Activated naive CD8-positive, alpha-beta T cell treated with anti-CD3 and anti-CD28 coated beads for 36 hours (primary cell): ENCODE measurements at regions not wholly inside any gene's neighbourhood (a gene's known extent, or its start where the extent isn't known, plus 50 kb on each side); places are given as distances from the start of the nearest gene placed in this dataset.
"Not testable (repeated sequence)": the region's sequence is repeated elsewhere in the genome, so short reads cannot be mapped to it uniquely, and the experiment has no call there.

Source experiments
- DNase-seq: peaks from one replicate; pipeline ENCODE4 v3.0.0; 2021
- H3K27ac Mint-ChIP-seq: one replicate; pipeline ENCODE4 v1.8.0; 2022; ENCODE audit warnings: mild to moderate bottlenecking, moderate library complexity, mixed read lengths
- H3K27me3 Mint-ChIP-seq: one replicate; pipeline ENCODE4 v1.8.0; 2022; ENCODE audit warnings: mild to moderate bottlenecking, mixed read lengths
- H3K36me3 Mint-ChIP-seq: one replicate; pipeline ENCODE4 v1.8.0; 2021; ENCODE audit warnings: mild to moderate bottlenecking, mixed read lengths
- H3K4me1 Mint-ChIP-seq: one replicate; pipeline ENCODE4 v1.8.0; 2021; ENCODE audit warnings: mixed read lengths
- H3K4me3 Mint-ChIP-seq: one replicate; pipeline ENCODE4 v1.8.0; 2022; ENCODE audit warnings: mild to moderate bottlenecking, moderate library complexity, mixed read lengths
- H3K9me3 Mint-ChIP-seq: one replicate; pipeline ENCODE4 v1.8.0; 2022; ENCODE audit warnings: mixed read lengths

GRCh38 chr20:12211361-12211760 lies 293.7 kb downstream of the BTBD3 start:
- no peak for DNase-seq
- Mint-ChIP-seq H3K4me1 (no peaks in the 10 kb centered on the region), H3K27ac (no peak overlapping the region), H3K9me3 (no peaks in the 10 kb centered on the region), H3K36me3 (no peaks in the 10 kb centered on the region), H3K4me3 (no peak overlapping the region), H3K27me3 (no peaks in the 10 kb centered on the region)

DNA sequence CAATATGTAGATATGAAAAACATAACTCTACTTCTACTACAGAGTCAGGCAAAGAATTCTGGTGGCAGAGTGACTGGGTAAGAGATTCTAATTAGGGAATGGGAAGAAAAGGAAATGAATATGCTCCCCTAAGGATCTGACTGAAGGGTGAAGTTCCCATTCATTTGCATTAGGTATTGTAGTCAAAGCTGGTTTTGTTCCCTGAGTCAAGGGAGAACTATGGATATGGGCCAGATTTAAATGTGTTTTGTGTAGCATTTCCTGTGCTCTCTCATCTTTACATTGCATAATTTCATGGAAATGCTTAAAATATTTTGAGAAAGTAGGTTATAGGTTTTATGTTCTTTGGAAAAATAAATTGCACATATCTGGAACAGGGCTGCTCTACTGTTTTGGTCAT lies 299.7 kb downstream of the BTBD3 start:
- no peaks in the 10 kb centered on the region for H3K36me3 Mint-ChIP-seq
- no peak overlapping the region for H3K4me3 Mint-ChIP-seq
- no peak overlapping the region for H3K27ac Mint-ChIP-seq
- no peaks in the 10 kb centered on the region for H3K27me3 Mint-ChIP-seq
- H3K4me1 Mint-ChIP-seq: no peaks in the 10 kb centered on the region
- DNase-seq: no peak
- H3K9me3 Mint-ChIP-seq: no peaks in the 10 kb centered on the region

- DNase-seq: no peak
- Mint-ChIP-seq H3K4me3 (no peak overlapping the region), H3K9me3 (no peaks in the 10 kb centered on the region), H3K4me1 (no peaks in the 10 kb centered on the region), H3K27ac (no peak overlapping the region), H3K27me3 (no peaks in the 10 kb centered on the region), H3K36me3 (no peaks in the 10 kb centered on the region)
Observed at GRCh38 chr20:12219798-12220197, 302.1 kb downstream of the BTBD3 start.

GRCh38 chr20:12223057-12223456 lies 305.4 kb downstream of the BTBD3 start:
- no peaks in the 10 kb centered on the region for H3K27me3 Mint-ChIP-seq
- no peak overlapping the region for H3K4me3 Mint-ChIP-seq
- no peak overlapping the region for H3K27ac Mint-ChIP-seq
- no peaks in the 10 kb centered on the region for H3K36me3 Mint-ChIP-seq
- H3K9me3 Mint-ChIP-seq: no peaks in the 10 kb centered on the region
- no peaks in the 10 kb centered on the region for H3K4me1 Mint-ChIP-seq
- DNase-seq: no peak

- Mint-ChIP-seq H3K36me3 (no peaks in the 10 kb centered on the region), H3K4me3 (no peak overlapping the region), H3K27me3 (no peaks in the 10 kb centered on the region), H3K27ac (no peak overlapping the region), H3K4me1 (no peaks in the 10 kb centered on the region), H3K9me3 (no peaks in the 10 kb centered on the region)
- DNase-seq: no peak
Observed at GRCh38 chr20:12225898-12226297, 308.2 kb downstream of the BTBD3 start.

- Mint-ChIP-seq H3K4me1 (no peaks in the 10 kb centered on the region), H3K4me3 (no peak overlapping the region), H3K27ac (no peak overlapping the region), H3K27me3 (no peaks in the 10 kb centered on the region), H3K36me3 (no peaks in the 10 kb centered on the region), H3K9me3 (peaks cover 2% of the 10 kb centered on the region)
- DNase-seq: no peak
Observed at GRCh38 chr20:12229891-12230290, 312.2 kb downstream of the BTBD3 start.

GRCh38 chr20:12237772-12238171 lies 320.1 kb downstream of the BTBD3 start:
- H3K27me3 Mint-ChIP-seq: no peaks in the 10 kb centered on the region
- no peak overlapping the region for H3K27ac Mint-ChIP-seq
- no peaks in the 10 kb centered on the region for H3K36me3 Mint-ChIP-seq
- H3K9me3 Mint-ChIP-seq: peaks cover 4% of the 10 kb centered on the region
- H3K4me3 Mint-ChIP-seq: no peak overlapping the region
- no peak for DNase-seq
- no peaks in the 10 kb centered on the region for H3K4me1 Mint-ChIP-seq

- no peak for DNase-seq
- H3K27ac Mint-ChIP-seq: no peak overlapping the region
Observed at GRCh38 chr20:12241065-12241464, 323.4 kb downstream of the BTBD3 start.

DNA sequence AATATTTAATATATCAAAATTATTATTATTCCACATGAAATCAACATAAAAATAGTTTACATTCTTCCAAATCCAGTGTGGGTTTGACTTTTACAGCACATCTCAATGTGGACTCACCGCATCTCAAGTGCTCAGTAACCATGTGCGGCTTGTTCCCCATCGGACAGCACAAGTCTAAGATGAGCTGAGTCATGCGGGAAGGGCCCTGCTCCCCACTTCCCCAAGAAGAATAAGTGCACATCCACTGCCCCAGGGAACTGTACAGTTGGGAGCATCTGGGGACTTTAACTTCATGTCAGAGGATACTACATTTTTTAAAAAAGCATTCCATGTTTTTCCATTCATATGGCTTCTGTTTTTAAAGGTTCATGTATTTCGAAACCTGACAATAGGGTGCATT lies 325.6 kb downstream of the BTBD3 start:
- H3K9me3 Mint-ChIP-seq: peaks cover 6% of the 10 kb centered on the region
- H3K27me3 Mint-ChIP-seq: no peaks in the 10 kb centered on the region
- no peak for DNase-seq
- no peak overlapping the region for H3K4me3 Mint-ChIP-seq
- H3K27ac Mint-ChIP-seq: no peak overlapping the region
- no peaks in the 10 kb centered on the region for H3K36me3 Mint-ChIP-seq
- no peaks in the 10 kb centered on the region for H3K4me1 Mint-ChIP-seq

More at GRCh38 chr20:12241065-12241464, 323.4 kb downstream of the BTBD3 start:
- peaks cover 7% of the 10 kb centered on the region for H3K9me3 Mint-ChIP-seq
- H3K4me3 Mint-ChIP-seq: no peak overlapping the region
- no peaks in the 10 kb centered on the region for H3K27me3 Mint-ChIP-seq
- H3K36me3 Mint-ChIP-seq: no peaks in the 10 kb centered on the region
- H3K4me1 Mint-ChIP-seq: no peaks in the 10 kb centered on the region

DNA sequence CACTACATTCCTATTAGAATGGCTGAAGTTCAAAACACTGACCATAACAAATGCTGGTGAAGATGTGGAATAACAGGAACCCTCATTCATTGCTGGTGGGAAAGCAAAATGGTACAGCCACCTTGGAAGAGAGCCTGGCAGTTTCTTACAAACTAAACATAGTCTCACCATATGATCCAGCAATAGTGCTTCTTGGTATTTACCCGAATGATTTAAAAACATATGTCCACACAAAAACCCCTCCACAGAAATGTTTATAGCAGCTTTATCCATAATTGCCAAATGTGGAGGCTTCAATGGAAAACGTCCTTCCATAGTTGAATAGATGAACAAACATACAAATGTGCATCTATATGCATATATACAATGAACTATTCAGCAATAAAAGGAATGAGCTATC lies 330.8 kb downstream of the BTBD3 start:
- Mint-ChIP-seq H3K4me3 (no peak overlapping the region), H3K4me1 (no peaks in the 10 kb centered on the region), H3K36me3 (no peaks in the 10 kb centered on the region), H3K9me3 (peaks cover 14% of the 10 kb centered on the region), H3K27me3 (no peaks in the 10 kb centered on the region), H3K27ac (no peak overlapping the region)
- no peak for DNase-seq

DNA sequence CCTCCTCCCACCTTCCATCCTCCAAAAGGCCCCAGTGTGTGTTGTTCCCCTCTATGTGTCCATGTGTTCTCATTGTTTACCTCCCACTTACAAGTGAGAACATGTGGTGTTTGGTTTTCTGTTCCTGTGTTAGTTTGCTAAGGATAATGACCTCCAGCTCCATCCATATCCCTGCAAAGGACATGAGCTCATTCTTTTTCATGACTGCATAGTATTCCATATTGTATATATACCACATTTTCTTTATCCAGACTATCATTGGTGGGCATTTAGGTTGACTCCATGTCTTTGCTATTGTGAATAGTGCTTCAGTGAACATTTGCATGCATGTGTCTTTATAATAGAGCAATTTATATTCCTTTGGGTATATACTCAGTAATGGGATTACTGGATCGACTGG lies 333.0 kb downstream of the BTBD3 start:
- not testable (repeated sequence) for H3K27me3 Mint-ChIP-seq

DNA sequence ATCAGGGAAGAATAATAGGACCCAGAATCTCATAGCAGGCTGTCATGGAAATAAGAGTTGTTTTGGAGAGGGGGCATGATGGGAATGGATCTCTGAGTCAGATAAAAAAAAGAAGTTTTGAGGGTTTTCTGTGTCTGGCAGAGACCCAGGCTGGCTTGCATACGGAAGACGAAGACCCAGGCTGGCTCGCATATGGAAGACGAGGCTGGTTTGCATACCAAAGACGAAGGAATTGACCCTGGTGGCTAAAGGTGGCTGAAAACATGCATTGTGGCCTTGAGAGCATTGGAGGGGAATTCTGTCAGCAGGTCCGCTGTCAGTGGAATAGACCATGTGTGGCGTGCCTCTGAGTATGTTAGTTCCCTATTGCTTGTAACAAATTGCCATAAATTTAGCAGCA lies 335.1 kb downstream of the BTBD3 start:
- no peaks in the 10 kb centered on the region for H3K4me1 Mint-ChIP-seq
- H3K4me3 Mint-ChIP-seq: no peak overlapping the region
- no peak overlapping the region for H3K27ac Mint-ChIP-seq
- H3K27me3 Mint-ChIP-seq: no peaks in the 10 kb centered on the region
- DNase-seq: no peak
- H3K9me3 Mint-ChIP-seq: peaks cover 10% of the 10 kb centered on the region
- H3K36me3 Mint-ChIP-seq: no peaks in the 10 kb centered on the region

More for the DNA sequence above, 333.0 kb downstream of the BTBD3 start:
- not testable (repeated sequence) for H3K36me3 Mint-ChIP-seq, H3K4me3 Mint-ChIP-seq, DNase-seq, H3K4me1 Mint-ChIP-seq, H3K27ac Mint-ChIP-seq, H3K9me3 Mint-ChIP-seq

DNA sequence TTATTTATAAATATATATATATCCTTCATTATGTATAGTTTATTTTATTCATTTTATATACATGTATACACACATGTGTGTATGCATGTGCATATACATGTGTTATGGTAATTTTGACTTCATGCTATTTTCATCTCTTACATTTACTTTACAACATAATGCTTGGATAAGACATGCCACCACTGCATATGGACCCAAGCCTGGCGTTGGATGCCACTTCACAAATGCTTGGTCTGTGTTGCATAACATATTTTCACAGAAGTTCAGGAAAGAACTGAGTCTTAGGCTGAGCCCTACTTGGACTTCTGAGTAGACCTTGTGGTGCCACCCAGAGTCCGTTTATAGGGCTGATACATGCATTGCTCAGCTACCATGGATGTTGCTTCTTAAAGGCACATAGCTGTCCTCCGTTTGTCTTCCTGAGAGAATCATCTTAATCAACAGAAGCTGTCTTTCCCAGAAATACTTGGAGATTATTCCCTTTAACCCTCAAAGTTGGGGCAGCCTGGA lies 337.8 kb downstream of the BTBD3 start:
- H3K9me3 Mint-ChIP-seq: peaks cover 7% of the 10 kb centered on the region
- no peak overlapping the region for H3K27ac Mint-ChIP-seq
- no peak for DNase-seq
- H3K4me3 Mint-ChIP-seq: no peak overlapping the region
- no peaks in the 10 kb centered on the region for H3K36me3 Mint-ChIP-seq
- H3K27me3 Mint-ChIP-seq: no peaks in the 10 kb centered on the region
- H3K4me1 Mint-ChIP-seq: no peaks in the 10 kb centered on the region

GRCh38 chr20:12256806-12257205 lies 339.1 kb downstream of the BTBD3 start:
- no peaks in the 10 kb centered on the region for H3K27me3 Mint-ChIP-seq
- no peak overlapping the region for H3K27ac Mint-ChIP-seq
- DNase-seq: no peak
- H3K36me3 Mint-ChIP-seq: no peaks in the 10 kb centered on the region
- H3K4me3 Mint-ChIP-seq: no peak overlapping the region
- H3K4me1 Mint-ChIP-seq: no peaks in the 10 kb centered on the region
- no peaks in the 10 kb centered on the region for H3K9me3 Mint-ChIP-seq

DNA sequence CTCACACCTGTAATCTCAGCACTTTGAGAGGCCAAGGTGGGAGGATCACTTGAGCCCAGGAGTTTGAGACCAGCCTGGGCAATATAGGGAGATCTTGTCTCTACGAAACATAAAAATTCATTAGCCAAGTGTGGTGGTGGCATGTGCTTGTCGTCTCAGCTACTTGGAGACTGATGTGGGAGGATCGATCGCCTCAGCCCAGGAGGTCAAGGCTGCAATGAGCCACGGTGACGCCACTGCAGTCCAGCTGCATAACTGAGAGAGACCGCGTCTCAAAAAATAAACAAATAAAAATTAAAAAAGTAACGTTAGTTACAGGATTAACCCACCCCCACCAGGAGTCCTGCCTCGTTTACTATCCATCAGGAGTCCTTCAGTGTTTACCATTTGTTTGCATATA lies 345.1 kb downstream of the BTBD3 start:
- Mint-ChIP-seq H3K4me3 (no peak overlapping the region), H3K9me3 (no peaks in the 10 kb centered on the region), H3K27ac (no peak overlapping the region), H3K36me3 (no peaks in the 10 kb centered on the region), H3K4me1 (no peaks in the 10 kb centered on the region), H3K27me3 (no peaks in the 10 kb centered on the region)
- DNase-seq: no peak

DNA sequence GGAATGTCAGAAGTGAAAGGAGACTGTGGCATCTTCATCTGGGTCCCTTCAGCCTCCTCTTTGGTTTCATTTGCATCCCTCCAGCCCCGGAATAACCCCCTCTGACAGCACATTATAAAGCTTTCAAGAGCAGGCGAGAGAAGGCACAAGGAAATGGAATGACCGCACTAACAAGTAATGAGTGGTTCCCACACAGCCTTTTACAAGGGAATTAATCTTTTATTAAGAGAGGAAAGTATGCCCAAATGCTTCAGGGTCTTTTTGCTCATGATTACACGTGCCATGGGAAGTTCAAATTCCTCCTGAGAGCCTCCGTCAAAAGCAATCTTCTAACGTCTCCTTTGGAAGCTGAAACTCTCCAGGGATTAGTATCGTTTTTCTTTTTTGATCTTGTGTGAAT lies 347.0 kb downstream of the BTBD3 start:
- no peaks in the 10 kb centered on the region for H3K36me3 Mint-ChIP-seq
- H3K27ac Mint-ChIP-seq: no peak overlapping the region
- no peak overlapping the region for H3K4me3 Mint-ChIP-seq
- H3K4me1 Mint-ChIP-seq: no peaks in the 10 kb centered on the region
- DNase-seq: no peak
- no peaks in the 10 kb centered on the region for H3K27me3 Mint-ChIP-seq
- H3K9me3 Mint-ChIP-seq: no peaks in the 10 kb centered on the region

- H3K4me1 Mint-ChIP-seq: no peaks in the 10 kb centered on the region
- DNase-seq: no peak
- H3K9me3 Mint-ChIP-seq: no peaks in the 10 kb centered on the region
- no peaks in the 10 kb centered on the region for H3K27me3 Mint-ChIP-seq
- H3K4me3 Mint-ChIP-seq: no peak overlapping the region
- no peak overlapping the region for H3K27ac Mint-ChIP-seq
- no peaks in the 10 kb centered on the region for H3K36me3 Mint-ChIP-seq
Observed at GRCh38 chr20:12265662-12266061, 348.0 kb downstream of the BTBD3 start.
